ENCODE measurements at regions not wholly inside any gene's neighbourhood (a gene's known extent, or its start where the extent isn't known, plus 50 kb on each side); places are given as distances from the start of the nearest gene placed in this dataset.

DNA sequence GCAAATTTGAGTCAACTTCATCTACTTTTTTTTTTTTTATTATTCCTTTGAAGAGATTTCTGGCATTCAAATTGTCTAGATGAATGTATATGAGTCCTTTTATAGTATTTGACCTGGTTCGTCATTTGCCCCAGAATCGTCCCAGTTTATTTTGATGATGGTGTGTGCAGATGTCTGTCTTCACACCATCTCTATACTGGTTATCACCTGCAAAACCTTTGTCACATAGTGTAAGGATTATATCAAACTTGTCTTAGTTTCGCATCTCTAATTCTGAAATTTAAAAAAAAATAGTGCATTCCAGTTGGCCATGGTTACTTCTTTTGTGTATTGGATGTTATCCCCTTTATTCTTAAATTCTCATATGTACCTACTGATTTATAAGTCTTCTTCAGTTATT, 70.5 kb upstream of the CD99 start:
- Histone ChIP-seq H3K36me3 (ENCODE audit: control insufficient read depth in 2 of 2, extremely low read depth in 1 of 2, insufficient read depth in 2 of 2, low read length in 2 of 2) (peaks cover 5 to 20% of the 10 kb centered on the region in 2 experiments), H3K79me2 (ENCODE audit: control insufficient read depth, insufficient read depth, low read length) (no peaks in the 10 kb centered on the region), H3K4me1 (ENCODE audit: control insufficient read depth, extremely low read depth, insufficient read depth, low read length) (no peaks in the 10 kb centered on the region), H3K9me1 (ENCODE audit: control insufficient read depth, extremely low read depth, insufficient read depth, low read length) (no peaks in the 10 kb centered on the region), H3K27me3 (ENCODE audit: control insufficient read depth, extremely low read depth, insufficient read depth, low read length) (no peaks in the 10 kb centered on the region), H3K4me2 (ENCODE audit: control insufficient read depth, extremely low read depth, insufficient read depth, low read depth, low read length) (no peak overlapping the region), H4K20me1 (ENCODE audit: control insufficient read depth, extremely low read depth, insufficient read depth, low read length) (no peaks in the 10 kb centered on the region), H3K27ac (ENCODE audit: control insufficient read depth, insufficient read depth, low read length) (no peak overlapping the region), H3K9ac (ENCODE audit: control insufficient read depth, extremely low read depth, insufficient read depth, low read length) (no peak overlapping the region), H2AFZ (ENCODE audit: control insufficient read depth, low read length) (no peak overlapping the region), H3K9me3 (ENCODE audit: control insufficient read depth, low read depth, low read length) (no peaks in the 10 kb centered on the region), H3K4me3 (ENCODE audit: control insufficient read depth in 2 of 3, extremely low read depth in 1 of 3, insufficient read depth in 2 of 3, low read depth in 1 of 3, low read length in 3 of 3) (no peak overlapping the region)
- dilution Hi-C loops (cut with MboI; ENCODE audit: extremely low pct_ligation_motif_present, low sequenced_read_pairs) = no loop called here
- no peak for TF ChIP-seq EZH2 (IDR thresholded peaks at IDR 0.05; ENCODE audit: low read length)
- no peak for DNase-seq (ENCODE audit: low read depth, low spot score)
- FAIRE-seq = no peak

DNA sequence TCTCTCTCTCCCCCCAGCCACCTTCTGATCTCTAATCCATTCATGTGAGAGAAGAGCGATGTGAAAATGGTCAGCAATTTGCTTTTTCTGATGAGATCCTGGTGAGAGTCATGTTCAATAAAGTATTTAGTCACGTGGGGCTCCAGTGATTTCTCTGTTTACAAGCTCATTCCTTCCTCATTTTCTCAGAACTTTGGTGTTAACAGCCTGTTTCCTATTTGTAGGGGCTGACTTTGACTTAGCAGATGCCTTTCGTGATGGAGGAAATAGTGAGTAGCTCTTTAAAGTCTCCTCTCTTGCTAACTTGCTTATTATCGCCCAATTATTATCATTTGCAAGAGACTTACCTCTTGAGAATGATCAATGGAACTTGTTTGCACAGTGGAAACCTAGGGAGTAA, 72.6 kb upstream of the CD99 start:
- no peak overlapping the region for H2AFZ ChIP-seq (ENCODE audit: control insufficient read depth, low read length)
- H3K27ac ChIP-seq (ENCODE audit: control insufficient read depth, insufficient read depth, low read length) = no peak overlapping the region
- H3K27me3 ChIP-seq (ENCODE audit: control insufficient read depth, extremely low read depth, insufficient read depth, low read length) = no peaks in the 10 kb centered on the region
- H3K79me2 ChIP-seq (ENCODE audit: control insufficient read depth, insufficient read depth, low read length) = no peaks in the 10 kb centered on the region
- no peak overlapping the region for H3K9ac ChIP-seq (ENCODE audit: control insufficient read depth, extremely low read depth, insufficient read depth, low read length)
- FAIRE-seq = no peak
- no peak overlapping the region for H3K4me2 ChIP-seq (ENCODE audit: control insufficient read depth, extremely low read depth, insufficient read depth, low read depth, low read length)
- H4K20me1 ChIP-seq (ENCODE audit: control insufficient read depth, extremely low read depth, insufficient read depth, low read length) = no peaks in the 10 kb centered on the region
- dilution Hi-C loops (cut with MboI; ENCODE audit: extremely low pct_ligation_motif_present, low sequenced_read_pairs) = no loop called here
- no peaks in the 10 kb centered on the region for H3K9me1 ChIP-seq (ENCODE audit: control insufficient read depth, extremely low read depth, insufficient read depth, low read length)
- TF ChIP-seq, protein P1, sequence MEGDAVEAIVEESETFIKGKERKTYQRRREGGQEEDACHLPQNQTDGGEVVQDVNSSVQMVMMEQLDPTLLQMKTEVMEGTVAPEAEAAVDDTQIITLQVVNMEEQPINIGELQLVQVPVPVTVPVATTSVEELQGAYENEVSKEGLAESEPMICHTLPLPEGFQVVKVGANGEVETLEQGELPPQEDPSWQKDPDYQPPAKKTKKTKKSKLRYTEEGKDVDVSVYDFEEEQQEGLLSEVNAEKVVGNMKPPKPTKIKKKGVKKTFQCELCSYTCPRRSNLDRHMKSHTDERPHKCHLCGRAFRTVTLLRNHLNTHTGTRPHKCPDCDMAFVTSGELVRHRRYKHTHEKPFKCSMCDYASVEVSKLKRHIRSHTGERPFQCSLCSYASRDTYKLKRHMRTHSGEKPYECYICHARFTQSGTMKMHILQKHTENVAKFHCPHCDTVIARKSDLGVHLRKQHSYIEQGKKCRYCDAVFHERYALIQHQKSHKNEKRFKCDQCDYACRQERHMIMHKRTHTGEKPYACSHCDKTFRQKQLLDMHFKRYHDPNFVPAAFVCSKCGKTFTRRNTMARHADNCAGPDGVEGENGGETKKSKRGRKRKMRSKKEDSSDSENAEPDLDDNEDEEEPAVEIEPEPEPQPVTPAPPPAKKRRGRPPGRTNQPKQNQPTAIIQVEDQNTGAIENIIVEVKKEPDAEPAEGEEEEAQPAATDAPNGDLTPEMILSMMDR (optimal IDR thresholded peaks at IDR 0.05 in 1 of 3, IDR thresholded peaks at IDR 0.05 in 1 of 3, conservative IDR thresholded peaks at IDR 0.05 in 1 of 3; ENCODE audit: extremely low read depth in 1 of 3, insufficient read depth in 2 of 3, low read length in 3 of 3) = no peak
- no peak for TF ChIP-seq EZH2 (IDR thresholded peaks at IDR 0.05; ENCODE audit: low read length)
- peaks cover 6 to 22% of the 10 kb centered on the region in 2 experiments for H3K36me3 ChIP-seq (ENCODE audit: control insufficient read depth in 2 of 2, extremely low read depth in 1 of 2, insufficient read depth in 2 of 2, low read length in 2 of 2)
- H3K4me1 ChIP-seq (ENCODE audit: control insufficient read depth, extremely low read depth, insufficient read depth, low read length) = peaks cover 2% of the 10 kb centered on the region
- DNase-seq (ENCODE audit: low read depth, low spot score) = no peak
- H3K4me3 ChIP-seq (ENCODE audit: control insufficient read depth in 2 of 3, extremely low read depth in 1 of 3, insufficient read depth in 2 of 3, low read depth in 1 of 3, low read length in 3 of 3) = no peak overlapping the region
- no peaks in the 10 kb centered on the region for H3K9me3 ChIP-seq (ENCODE audit: control insufficient read depth, low read depth, low read length)

DNA sequence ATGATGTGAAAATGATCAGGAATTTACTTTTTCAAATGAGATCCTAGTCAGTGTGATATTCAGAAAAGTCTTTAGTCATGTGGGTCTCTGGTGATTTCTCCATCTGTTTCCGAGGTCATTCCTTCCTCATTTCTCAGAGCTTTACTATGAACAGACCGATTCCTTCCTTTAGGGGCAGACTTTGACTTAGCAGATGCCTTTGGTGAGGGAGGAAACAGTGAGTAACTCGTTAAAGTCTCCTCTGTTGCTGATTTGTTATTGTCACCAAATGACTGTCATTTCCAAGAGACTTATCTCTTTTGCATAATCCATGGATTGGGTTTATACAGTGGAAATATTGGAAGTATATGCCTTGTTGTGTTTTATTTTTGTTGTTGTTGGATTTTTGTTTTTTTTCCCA, 76.2 kb upstream of the CD99 start:
- Histone ChIP-seq H3K36me3 (ENCODE audit: control insufficient read depth in 2 of 2, extremely low read depth in 1 of 2, insufficient read depth in 2 of 2, low read length in 2 of 2) (peaks cover 15 to 24% of the 10 kb centered on the region in 2 experiments), H3K4me2 (ENCODE audit: control insufficient read depth, extremely low read depth, insufficient read depth, low read depth, low read length) (no peak overlapping the region), H3K9ac (ENCODE audit: control insufficient read depth, extremely low read depth, insufficient read depth, low read length) (no peak overlapping the region), H3K4me1 (ENCODE audit: control insufficient read depth, extremely low read depth, insufficient read depth, low read length) (peaks cover 13% of the 10 kb centered on the region), H3K79me2 (ENCODE audit: control insufficient read depth, insufficient read depth, low read length) (peaks cover 12% of the 10 kb centered on the region), H3K4me3 (ENCODE audit: control insufficient read depth in 2 of 3, extremely low read depth in 1 of 3, insufficient read depth in 2 of 3, low read depth in 1 of 3, low read length in 3 of 3) (no peak overlapping the region), H2AFZ (ENCODE audit: control insufficient read depth, low read length) (no peak overlapping the region), H3K27me3 (ENCODE audit: control insufficient read depth, extremely low read depth, insufficient read depth, low read length) (no peaks in the 10 kb centered on the region), H3K9me3 (ENCODE audit: control insufficient read depth, low read depth, low read length) (no peaks in the 10 kb centered on the region), H3K27ac (ENCODE audit: control insufficient read depth, insufficient read depth, low read length) (no peak overlapping the region), H3K9me1 (ENCODE audit: control insufficient read depth, extremely low read depth, insufficient read depth, low read length) (no peaks in the 10 kb centered on the region), H4K20me1 (ENCODE audit: control insufficient read depth, extremely low read depth, insufficient read depth, low read length) (no peaks in the 10 kb centered on the region)
- DNase-seq (ENCODE audit: low read depth, low spot score) (no peak), FAIRE-seq (no peak)
- TF ChIP-seq, protein P1 (optimal IDR thresholded peaks at IDR 0.05 in 1 of 3, IDR thresholded peaks at IDR 0.05 in 1 of 3, conservative IDR thresholded peaks at IDR 0.05 in 1 of 3; ENCODE audit: extremely low read depth in 1 of 3, insufficient read depth in 2 of 3, low read length in 3 of 3) = peak in 2 of 3 experiments; percentile 12 to 30
- no peak for TF ChIP-seq EZH2 (IDR thresholded peaks at IDR 0.05; ENCODE audit: low read length)
- dilution Hi-C loops (cut with MboI; ENCODE audit: extremely low pct_ligation_motif_present, low sequenced_read_pairs) = no loop called here

Measured in keratinocyte (primary cell).